HG02610 (cell line): ENCODE measurements at regions not wholly inside any gene's neighbourhood (a gene's known extent, or its start where the extent isn't known, plus 50 kb on each side); places are given as distances from the start of the nearest gene placed in this dataset.
"Not testable (repeated sequence)": the region's sequence is repeated elsewhere in the genome, so short reads cannot be mapped to it uniquely, and the experiment has no call there.

Experiments used
- ATAC-seq: cut with Tn5 transposase; IDR thresholded peaks from one replicate; pipeline ENCODE4 v1.9.1; 2021; ENCODE audit warnings: mild to moderate bottlenecking, moderate library complexity; ENCODE audit not compliant: unreplicated experiment

DNA sequence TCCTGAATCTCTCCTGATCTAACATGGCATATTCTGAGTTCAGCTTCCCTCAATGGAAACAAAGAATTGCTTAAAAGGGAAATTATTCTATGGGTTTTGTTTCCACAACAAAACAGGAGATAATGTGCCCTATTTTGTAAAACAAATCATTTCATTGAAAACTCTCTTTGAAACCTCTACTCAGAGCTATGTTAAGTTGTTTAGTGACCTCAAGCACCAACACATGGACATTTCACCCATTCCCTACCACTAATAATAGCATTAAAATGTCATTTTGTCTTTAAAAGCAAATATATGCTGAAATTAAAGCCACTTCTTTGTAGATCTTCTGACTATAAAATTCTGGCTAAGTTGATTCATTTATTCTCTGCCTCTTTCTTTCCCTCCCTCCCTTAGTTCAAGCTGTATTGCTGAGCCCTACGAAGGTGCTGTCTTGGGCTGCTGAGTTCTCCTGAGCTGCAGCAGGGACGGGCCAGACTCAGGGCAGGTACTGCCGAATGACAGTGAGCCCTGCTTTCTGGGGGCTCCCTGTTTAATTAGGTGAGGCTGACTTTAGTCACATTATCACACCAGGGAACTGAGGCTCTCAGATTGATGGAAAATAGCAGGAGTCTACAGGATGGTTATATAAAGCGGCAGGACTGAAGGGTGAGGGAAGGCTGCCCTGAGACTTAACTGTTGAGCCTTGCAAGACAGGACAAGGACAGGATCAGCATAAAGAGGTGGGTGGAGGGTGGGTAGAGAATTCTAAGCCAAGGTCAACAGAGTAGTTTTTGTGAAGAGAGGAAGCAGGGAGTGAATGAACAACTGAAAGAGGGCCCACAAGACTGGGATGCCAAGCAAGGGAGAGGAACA lies 1685.1 kb downstream of the SPATA31A7 start:
- not testable (repeated sequence) for ATAC-seq

GRCh38 chr9:62877552-62877951 lies 1687.7 kb downstream of the SPATA31A7 start:
- not testable (repeated sequence) for ATAC-seq

DNA sequence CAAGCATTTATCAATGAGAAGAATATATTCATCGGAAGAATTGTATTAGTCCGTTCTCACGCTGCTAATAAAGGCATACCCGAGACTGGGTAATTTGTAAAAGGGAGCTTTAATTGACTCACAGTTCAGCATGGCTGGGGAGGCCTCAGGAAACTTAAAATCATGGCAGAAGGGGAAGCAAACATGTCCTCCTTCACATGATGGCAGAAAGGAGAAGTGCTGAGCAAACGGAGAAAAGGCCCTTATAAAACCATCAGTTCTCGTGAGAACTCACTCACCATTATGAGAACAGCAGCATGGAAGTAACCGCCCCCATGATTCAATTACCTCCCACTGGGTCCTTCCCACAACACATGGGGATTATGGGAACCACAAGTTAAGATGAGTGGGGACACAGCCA lies 1688.2 kb downstream of the SPATA31A7 start:
- ATAC-seq: not testable (repeated sequence)

GRCh38 chr9:62880453-62880852 lies 1690.6 kb downstream of the SPATA31A7 start:
- not testable (repeated sequence) for ATAC-seq

DNA sequence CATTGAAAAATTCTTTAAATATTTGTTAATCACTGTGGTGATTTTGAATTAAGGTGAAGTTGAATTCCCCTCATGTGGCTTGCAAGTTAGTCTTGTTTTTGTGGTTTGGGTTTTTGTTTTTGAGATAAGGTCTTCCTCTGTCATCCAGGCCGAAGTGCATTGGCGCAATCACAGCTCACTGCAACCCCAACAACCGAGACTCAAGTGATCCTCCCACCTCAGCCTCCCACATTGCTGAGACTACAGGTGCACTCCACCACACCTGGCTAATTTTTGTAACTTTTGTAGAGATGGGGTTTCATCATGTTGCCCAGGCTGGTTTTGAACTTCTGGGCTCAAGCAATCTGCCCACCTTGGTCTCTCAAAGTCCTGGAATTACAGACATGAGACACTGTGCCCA lies 1691.1 kb downstream of the SPATA31A7 start:
- not testable (repeated sequence) for ATAC-seq

DNA sequence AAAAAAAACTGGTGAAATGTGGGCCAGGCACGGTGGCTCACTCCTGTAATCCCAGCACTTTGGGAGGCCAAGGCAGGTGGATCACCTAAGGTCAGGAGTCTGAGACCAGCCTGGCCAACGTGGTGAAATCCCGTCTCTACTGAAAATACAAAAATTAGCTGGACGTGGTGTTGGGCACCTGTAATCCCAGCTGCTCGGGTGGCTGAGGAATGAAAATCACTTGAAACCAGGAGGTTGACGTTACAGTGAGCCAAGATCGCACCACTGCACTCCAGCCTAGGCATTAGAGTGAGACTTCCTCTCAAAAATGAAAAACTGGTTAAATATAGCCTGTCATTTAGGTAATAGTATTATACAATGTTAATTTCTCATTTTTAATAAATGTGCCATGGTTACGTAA lies 1692.0 kb downstream of the SPATA31A7 start:
- not testable (repeated sequence) for ATAC-seq

- ATAC-seq: not testable (repeated sequence)
These were observed 1692.9 kb downstream of the SPATA31A7 start for GRCh38 chr9:62882717-62883116.

DNA sequence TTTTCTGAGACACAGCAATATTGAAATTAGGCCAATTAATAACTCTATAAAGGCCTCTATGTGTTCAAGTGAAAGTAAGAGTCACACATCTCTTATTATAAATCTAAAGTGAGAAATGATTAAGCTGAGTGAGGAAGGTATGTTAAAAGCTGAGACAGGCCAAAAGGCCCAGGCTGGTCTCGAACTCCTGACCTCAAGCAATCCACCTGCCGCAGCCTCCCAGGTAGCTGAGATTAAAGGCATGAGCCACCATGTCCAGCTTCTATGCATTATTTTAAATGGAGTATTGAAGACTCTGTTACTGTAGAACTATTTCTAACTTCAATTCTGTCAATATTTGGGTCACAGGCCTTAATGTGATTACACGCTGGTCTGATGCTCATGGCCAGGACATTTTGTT lies 1706.9 kb downstream of the SPATA31A7 start:
- ATAC-seq: not testable (repeated sequence)

DNA sequence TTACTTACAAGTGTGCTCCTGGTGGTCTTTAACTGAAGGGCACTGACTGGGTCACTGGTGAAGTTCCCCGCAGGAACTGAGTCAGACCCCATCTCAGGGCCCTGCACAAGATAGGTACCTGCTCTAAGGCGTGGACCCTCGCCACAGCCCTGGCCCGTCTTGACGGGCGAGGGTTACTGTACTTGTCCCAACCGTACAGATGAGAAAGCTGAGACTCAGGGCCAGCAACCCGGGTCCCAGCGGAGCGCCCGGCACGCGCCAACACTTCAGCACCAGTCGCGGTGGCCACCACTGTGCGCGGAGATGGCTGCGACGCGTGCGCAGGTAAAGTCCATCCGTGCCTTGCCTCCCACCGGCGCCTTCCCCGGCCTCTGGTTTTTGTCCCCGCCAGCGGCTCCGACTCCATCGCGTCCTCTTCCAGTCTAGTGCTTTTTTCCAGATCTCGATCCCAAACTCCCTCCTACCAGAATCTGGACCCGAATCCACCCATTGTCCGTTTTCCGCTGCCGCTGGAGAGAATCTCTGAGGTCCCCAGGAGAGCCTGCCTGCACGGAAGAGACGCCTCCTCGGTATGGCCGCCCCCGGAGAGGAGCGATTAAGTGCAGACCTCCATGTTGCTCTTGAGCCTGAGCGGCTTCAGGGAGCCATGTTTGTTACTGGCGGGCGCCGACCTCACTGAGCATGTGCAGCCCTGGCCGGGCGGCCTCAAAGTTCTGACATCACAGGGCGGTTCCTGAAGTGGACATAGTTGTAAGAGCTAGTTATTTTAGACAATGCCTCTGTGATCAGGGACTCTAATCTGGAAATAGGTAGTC lies 1707.8 kb downstream of the SPATA31A7 start:
- ATAC-seq: not testable (repeated sequence)

GRCh38 chr9:62899666-62900065 lies 1709.8 kb downstream of the SPATA31A7 start:
- ATAC-seq: not testable (repeated sequence)

DNA sequence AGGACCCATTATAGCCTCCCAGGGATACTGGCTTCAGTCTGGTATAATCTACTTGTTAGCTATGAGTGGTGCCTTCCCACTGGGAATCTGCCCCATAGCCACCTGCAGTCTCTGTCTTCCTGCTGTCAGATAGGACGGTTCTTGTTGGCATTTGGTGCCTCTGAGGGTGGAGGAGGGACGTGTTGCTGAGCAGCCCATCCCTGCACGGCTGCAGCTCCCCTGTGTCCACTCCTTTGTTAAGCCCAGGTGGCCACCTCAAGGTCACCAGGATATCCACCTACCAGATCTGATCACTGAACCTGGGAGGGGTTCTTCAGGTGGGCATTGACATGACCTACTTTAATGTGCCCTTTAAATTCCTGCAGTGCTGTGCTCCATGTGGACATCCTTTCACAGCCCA lies 1714.2 kb downstream of the SPATA31A7 start:
- ATAC-seq: not testable (repeated sequence)

GRCh38 chr9:62905722-62906121 lies 1715.9 kb downstream of the SPATA31A7 start:
- not testable (repeated sequence) for ATAC-seq

DNA sequence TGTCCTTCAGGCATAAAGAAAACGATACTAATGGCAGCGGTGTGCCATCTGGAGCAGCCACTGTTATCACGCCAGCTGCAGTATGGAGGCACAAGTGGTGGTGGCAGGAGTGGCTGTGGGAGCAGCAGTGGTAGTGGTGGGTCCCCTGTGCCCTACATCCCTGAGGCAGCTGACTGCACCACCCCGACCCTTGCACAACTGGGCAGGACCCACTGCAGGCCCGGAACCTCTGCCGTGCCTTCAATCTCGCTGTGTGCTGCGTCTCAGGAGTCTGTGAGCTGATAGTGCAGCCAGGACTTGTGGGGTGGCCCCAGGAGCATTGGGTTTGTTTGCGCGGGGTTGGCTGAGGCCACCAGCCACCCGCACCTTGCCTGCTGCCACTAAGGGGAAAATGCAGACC lies 1718.0 kb downstream of the SPATA31A7 start:
- ATAC-seq: not testable (repeated sequence)

- ATAC-seq: not testable (repeated sequence)
These were observed 1718.4 kb downstream of the SPATA31A7 start for GRCh38 chr9:62908271-62908670.

DNA sequence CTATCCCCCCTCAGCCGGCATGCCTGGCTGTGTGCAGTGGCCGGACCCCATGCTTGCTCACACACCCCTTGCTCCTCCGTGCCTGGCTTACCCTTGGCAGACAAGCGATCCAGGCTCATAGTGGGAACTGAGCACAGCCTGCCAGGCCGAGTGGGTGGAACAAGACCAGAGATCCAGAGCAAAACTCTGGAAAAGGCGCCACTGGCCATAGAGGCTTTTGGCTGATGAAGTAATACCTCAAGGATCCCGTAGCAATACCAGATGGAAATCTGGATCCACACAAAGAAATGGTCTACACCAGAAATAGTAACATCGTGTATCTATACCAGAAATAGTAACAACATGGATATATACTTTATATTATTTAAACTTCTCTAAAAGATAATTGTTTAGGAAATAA lies 1719.6 kb downstream of the SPATA31A7 start:
- ATAC-seq: not testable (repeated sequence)

GRCh38 chr9:62912278-62912677 lies 1722.4 kb downstream of the SPATA31A7 start:
- not testable (repeated sequence) for ATAC-seq

GRCh38 chr9:62915168-62915567 lies 1725.3 kb downstream of the SPATA31A7 start:
- not testable (repeated sequence) for ATAC-seq

- ATAC-seq: peak; percentile 100
These were observed 1725.8 kb downstream of the SPATA31A7 start for GRCh38 chr9:62915661-62916060.

DNA sequence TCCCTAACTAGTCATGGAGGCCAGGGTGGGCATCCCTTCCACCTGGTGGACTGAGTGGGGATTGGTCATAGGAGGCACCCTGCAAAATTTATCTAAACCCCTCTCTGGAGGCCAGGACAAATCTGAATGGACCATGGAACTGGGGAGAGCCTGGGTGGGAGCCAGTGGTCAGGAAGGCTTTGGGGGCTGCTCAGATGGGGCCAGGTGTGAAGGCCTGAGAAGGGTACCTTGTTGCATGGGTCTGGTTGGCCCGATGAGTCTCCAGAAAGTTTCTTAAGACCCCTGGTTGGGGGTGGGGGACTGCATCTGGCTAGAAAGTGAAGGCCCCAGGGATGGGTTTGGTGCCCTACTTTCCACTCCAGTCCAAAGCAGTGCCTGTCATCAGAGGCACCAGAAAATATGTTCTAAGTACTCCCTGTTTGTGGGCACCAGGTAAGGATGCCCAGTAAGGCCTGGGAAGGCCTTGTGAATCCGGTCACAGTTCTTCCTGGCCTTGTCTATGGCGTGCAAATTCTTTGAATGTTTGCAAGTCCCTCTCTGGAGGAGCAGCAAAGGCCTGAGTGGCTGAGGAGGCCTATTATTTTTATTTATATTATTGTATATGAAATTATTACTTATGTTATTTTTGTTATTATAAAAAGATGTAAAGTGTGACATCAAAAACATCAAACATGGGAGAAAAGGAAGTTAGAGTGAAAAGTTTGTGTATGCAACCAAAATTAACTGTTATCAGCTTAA lies 1729.0 kb downstream of the SPATA31A7 start:
- not testable (repeated sequence) for ATAC-seq

DNA sequence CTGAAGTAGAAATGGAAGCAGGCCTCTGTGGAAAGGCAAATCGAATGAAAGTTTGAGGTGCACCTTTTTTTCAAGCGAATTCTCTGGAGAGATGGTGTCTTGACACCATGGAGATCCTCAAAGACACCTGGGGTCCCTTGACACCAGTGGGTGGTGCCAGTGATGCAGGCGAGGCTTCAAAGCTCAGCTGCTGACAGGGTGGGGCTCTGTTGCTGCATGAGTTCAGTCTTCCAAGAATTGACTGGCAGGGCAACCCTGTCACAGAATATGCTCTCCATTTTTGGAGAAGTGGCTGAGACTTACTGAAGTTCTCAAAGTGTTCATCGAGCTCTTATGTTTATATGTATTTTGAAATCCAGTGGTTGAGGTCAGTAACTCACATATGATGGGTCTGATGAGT lies 1741.6 kb downstream of the SPATA31A7 start:
- not testable (repeated sequence) for ATAC-seq

GRCh38 chr9:62952840-62953239 lies 1763.0 kb downstream of the SPATA31A7 start:
- not testable (repeated sequence) for ATAC-seq
